Fibroblast of skin of scalp (primary cell): ENCODE measurements at regions not wholly inside any gene's neighbourhood (a gene's known extent, or its start where the extent isn't known, plus 50 kb on each side); places are given as distances from the start of the nearest gene placed in this dataset.

Experiments used
- DNase-seq: peaks from one replicate; pipeline ENCODE4 v3.0.0-alpha.2; 2013

DNA sequence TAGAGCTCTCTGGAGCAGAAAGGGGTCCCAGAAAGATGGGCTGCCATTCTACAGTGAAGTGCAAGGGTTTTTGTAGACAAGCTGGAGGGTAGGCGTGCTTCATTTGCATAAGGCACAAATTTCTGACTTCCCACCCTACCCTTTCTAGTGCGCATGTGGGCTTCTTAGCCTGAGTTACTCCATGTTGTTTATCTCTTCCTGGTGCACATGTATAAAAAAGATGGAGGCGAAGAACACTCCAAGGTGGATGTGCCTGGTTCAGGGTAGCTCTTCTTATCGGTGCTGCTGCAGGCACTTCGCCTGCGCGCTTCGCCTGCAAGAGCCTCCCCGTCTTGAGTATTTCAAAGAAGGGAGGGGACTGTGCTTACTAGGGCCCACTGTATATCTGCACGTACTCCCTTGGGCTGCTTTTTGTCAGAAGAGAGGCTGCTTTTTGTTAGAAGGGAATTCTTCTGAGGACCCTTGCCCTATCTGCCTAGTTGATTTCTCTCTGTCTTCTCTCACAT, 1047.3 kb upstream of the CNTN5 start:
- no peak for DNase-seq

DNA sequence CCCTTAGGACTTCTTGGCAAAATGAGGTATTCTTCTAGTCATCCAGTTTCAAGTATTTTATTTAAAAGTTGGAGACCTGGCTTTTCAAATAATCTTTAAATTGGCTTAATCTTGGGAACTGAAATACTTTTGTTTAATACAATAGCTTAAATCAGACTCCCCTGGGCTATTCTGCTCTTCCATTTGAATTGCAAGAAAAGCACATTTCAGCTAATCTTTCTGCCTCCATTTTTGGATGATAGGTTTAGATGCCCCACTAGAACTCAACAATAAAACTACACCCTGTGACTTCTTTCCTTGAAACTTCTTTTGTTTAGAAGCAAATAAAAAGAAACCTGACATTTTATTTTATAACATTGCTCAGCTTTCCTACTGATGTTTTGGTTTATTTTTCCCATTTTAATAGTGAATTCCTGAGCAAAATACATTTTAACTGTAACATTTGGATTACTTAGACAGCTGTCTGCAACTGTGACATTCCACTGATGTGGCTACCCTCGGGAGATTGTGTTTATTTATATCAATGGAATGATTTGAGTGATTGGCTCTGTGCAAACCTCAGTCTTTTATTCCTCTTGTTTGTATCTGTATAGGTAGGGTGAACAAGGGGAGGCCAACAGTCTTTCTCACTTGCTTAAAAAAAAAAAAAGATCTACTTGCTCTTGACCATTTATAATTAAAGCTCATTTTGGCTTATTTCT, 1045.8 kb upstream of the CNTN5 start:
- no peak for DNase-seq

DNA sequence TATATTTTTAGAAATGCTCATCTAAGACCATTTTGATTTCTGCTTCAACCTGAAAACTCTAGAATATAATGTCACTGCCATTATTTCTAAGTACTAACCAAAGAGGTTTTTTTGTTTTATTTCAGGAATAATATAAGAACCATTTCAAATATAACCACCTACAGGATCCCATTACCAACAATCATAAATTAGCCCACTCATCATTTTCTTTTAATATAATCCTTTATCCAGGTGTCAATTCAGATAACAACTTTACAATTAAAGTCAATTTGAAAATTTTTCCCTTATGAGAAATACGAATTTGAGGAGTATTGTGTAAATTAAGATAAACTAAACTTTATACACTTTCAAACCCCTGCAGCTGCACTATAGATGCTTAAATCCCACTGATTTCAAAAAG, 1043.0 kb upstream of the CNTN5 start:
- no peak for DNase-seq

DNA sequence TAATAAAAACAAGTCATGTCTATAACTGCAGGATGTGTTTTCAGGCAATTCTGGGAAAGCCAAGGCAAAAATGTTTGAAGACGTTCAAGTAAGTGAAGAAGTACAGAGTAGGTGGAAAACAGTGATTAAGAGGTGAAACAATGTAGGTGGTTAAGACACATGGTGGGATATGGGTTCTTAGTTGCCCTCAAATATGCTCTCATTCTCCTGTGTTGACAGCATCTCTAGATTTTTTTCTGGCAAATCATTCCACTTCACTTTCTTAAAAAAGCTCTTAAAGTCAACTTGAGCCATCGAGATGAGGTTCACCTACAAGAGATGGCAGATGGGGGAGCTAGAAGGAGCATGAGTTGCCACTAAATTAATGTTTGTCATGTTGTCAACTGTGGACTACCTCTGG, 1041.0 kb upstream of the CNTN5 start:
- peak; percentile 50 for DNase-seq

DNA sequence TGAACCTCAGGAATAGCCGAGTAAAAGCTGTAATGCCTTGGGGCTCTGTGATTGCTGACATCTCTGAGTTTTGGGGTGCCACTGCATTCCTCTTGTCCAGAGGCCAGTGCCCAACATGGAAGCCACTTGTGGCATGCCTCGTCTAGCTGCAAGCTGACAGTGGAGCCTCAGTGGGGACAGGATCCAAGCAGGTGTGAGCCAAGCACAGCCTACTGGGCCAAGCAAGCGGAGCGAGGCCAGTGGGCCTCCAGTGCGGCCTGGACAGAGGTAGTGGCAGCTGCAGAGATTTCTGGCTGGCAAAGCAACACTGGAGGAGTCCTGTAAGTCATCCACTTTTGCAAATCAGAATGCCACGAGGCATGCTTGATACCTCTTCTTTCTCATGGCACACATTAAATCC, 1038.2 kb upstream of the CNTN5 start:
- DNase-seq = no peak

DNA sequence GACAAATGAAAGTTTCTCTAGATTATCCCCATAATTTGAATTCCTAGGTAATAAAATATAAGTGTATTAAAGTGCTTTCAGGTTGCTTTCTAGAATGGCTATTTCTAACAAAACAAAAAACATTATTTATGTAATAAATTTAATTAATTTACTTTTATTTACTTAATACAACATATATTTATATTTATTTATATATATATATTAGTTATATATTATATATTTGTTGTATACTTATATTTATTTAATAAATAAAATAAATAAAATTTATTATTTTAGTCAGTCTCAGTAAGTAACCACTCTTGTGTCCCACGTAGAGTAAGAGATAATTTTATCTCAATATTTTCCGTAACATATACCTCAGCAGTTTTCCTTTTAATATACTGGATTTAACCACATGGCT, 1031.6 kb upstream of the CNTN5 start:
- no peak for DNase-seq

DNA sequence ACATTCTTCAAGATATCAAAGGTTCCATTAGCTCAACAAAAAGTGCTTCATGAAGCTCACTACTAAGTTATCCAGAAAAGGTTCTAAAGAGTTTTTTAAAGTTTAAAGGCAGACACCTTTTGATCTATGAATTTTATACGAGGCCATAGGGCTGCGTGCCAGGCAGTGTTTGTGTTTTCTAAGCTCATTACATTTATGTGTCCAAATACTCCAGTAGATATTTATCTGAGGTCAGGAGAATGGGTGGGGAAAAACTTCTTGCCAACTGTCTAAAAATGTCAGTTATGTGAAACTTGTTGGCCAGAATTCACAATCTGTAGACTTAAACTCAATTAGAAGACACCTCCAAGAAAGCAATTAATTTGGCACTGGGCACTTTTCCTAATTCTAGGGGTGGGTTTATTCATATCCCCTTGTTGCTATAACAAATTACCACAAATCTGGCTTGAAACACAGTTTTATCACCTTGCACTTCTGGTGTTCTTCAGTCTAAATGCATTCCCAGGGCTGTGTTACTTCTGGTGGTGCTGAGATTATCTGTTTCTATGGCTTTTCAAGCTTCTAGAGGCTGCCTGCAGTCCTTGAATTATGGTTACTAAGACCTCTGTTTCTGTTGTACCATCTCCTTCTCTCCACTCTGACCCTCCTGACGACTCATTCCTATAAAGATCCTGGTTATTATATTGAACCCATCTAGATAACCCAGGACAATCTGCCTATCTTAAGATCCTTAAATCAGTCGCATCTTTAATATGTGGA, 1030.4 kb upstream of the CNTN5 start:
- DNase-seq = no peak

DNA sequence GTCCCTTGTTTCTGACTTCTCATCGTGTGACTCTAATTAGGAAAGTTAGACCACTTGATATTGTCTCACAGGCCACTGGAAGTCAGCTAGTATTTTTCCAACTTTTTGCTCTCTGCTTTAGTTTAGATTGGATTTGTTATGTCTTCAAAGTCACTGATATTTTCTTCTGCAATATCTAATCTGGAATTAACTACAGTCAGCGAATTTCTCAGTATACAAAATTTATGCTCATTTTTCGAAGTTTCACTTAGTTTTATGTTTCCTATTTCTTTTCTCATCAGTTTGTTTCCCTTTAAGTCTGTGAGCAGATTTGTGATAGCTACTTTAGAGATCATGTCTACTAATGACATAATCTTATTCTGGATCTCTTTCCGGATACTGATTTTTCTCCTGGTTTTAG, 1027.2 kb upstream of the CNTN5 start:
- DNase-seq = no peak

DNA sequence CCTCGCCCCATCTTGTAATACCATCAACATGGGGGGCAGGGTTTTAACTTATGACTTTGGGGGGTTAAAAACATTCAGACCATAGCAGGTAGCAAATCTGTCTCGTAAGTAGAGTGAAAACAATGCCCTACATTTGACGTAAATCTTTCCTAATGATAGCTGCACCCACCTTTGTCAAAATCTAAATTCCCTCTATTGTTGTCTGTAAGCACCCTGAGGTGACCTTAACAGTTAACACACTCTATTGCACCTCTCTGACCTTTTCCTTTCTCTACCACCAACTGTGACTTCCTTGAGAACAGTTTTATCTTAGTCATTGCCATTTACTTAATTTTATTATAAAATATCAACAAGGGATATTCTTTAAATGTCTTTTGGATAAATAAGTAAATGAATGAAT, 1024.9 kb upstream of the CNTN5 start:
- DNase-seq = no peak

DNA sequence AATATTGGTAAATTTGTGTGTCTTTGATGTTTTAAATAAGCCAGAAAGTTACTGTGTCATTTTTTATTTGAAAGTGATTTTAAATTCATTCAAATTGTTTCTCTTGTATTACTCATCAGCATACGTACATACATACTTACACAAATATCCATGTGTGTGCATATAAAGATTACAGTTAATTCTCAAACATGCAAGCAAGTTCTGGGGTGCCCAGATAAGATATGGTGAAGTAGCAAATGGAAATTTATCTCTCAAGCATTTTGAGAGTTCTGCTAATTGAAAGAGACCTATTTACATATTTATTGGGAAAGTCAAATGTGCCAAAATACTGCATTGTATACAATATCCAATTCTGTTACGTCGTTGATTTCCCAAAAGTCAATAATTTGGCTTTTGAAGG, 1024.0 kb upstream of the CNTN5 start:
- no peak for DNase-seq

DNA sequence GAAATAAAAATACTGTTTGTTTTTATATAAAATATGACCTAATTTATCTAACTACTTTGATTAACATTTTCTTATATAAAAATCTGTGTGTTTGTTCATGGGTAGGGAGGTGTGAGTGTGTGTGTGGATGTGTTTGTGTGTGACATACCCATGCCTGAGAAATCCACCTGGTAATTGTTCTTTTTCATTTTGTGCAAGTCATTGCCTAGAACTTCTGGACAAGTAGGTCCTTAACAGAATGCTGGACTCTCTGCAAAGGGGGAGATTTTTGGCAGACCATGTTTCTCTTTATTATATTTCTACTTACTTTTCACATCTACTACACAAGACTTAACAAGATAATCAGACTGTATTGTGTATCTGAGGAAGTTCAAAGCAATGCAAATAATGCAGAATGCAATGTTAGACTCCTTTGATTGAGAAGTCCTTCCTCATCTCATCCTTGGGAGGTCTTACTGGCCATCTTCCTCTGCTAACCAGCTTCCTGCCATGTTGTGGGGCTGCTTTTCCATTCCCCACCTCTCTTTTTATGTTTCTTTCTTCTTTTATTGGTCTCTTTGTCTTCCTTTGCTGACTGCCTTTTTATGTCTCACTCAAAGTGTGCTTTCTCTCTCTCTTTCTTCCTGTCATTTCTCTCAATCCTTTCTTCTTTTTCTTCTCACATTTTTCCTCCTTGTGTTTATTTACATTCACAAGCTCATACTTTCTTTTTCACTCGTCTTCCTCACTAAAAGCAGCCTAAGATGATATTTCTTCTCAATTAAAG, 1017.0 kb upstream of the CNTN5 start:
- DNase-seq = no peak

DNA sequence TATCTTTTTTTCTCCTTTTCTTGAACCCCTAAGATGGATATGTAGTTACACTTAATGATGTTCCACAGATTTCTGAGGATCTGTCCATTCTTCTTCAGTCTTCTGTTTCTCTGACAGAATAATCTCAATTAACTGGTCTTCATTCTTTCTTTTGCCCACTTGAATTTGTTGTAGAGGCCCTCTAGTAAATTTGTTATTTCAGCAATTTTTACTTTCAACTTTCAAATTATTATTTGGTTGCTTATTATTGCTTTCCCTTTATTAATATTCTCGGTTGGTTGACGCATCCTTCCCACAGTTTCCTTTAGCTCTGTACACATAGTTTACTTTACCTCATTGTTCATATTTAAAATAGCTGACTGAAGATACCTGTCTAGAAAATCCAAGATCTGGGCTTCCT, 1013.7 kb upstream of the CNTN5 start:
- no peak for DNase-seq

DNA sequence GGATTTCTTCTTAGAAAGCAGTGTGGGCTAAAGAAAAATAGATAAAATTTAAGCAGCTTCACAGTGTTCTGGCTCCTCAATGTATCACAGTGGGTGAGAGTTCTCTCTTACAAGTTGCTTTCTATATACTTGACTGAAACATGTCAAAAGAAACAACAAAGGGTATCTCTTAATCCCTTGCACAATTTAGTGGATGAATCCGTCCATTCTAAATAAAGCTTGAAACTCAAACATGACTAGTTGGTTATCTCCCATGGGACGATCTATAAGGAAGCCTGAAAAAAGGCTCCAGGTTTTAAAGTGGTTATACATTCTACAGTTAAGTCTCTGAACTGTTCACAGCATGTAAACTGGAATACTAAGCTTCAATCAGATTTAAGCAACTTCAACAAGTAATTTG, 993.1 kb upstream of the CNTN5 start:
- DNase-seq = no peak

DNA sequence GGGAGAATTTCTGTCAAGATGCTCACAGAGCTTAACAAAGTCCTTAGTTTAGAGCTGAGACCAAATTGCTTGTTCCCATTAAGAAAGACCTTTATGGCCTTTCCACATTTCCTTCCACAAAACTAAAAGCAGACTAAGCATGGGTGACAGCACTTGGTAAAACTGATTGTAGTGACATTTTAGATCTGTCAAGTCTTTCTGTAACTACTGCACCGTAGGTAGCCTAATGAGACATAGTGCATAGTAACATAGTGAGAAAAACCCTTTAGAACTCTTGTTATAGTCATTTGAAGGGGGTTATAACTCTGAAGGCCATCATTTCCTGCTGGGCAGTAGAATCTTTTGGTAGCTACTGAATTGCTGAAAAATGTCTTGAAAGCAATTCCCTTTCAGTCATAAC, 990.9 kb upstream of the CNTN5 start:
- no peak for DNase-seq

DNA sequence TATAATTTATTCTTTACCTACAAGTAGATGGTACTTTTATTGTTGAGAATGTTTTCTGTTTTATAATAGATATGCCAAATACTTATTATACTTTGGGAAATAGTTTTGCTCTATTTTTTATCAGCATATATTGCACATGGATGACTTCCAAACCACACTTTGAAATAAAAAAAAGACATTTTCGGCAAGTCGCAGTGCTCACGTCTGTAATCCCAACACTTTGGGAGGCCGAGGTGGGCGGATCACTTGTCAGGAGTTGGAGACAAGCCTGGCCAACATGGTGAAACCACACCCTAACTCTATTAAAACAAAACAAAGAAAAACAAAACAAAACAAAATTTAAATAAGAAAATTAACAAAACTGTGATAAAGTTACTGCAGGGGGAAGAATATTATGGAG, 983.9 kb upstream of the CNTN5 start:
- no peak for DNase-seq

DNA sequence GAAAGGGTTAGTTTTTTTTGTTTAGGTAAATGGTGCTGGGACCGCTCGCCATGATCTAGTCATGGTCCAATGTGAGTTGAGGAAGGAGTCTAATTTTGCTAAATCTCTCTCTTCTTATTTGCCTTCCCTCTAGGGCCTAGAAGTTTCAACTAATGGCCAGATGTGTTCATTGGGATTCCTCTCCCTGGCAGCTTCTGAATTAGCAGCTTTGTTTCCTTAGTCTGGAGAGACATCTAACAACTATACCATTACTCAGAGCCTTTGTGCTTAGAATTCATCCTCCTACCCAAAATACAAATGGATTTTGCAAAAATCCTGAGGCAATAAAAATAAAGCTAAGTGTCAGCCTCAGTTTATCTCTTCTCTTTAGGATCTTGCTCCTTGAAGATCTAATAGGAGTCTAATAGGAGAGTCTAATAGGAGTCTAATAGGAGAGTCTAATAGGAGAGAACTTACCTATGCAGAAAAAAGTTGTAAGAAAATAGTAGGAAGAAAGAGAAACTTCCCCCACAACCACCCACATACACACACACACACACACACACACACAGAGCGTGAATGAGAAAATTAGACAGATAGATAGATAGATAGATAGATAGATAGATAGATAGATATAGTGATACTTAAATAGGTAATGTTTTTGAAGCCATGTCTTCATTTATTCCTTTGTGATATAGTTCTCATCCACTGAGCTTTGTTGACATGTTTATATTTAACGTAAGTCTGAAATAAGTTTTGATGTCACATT, 980.5 kb upstream of the CNTN5 start:
- DNase-seq = no peak

DNA sequence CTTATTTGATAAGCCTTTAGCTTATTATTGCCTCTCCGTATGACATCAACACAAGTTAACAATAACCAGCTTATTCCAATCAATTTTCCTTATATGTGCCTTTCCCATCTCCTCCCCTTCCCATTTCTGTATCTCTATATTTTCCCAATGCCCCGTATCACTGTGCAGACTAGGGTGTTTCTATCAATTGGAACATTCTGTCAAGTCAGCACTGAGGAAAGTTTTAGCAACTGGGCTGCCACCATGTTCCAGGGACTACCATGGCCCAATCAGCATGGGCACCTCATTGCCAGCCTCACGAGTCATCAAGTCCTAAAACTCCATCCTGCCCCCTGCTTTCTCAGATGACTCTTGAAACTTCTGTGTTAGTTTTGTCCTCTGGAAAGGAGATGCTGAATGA, 973.1 kb upstream of the CNTN5 start:
- DNase-seq = no peak

DNA sequence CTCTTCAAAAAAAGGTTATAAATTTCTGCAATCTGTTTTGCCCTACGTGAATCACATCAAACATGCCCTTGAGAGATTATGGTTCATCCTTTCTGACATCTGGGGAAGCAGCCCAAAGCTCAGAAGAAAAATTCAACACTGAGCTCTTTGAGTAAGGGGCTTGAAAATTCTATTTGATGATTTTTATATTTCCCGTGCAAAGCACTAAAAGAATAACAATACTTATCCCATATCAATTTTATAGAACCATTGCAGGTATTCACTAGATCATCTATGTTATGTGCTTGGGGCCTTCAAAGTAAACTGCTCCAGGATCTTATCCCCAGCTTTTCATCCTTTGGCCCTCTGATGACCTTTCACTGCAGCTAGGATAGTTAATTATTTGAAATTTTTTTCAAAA, 966.9 kb upstream of the CNTN5 start:
- DNase-seq = no peak

DNA sequence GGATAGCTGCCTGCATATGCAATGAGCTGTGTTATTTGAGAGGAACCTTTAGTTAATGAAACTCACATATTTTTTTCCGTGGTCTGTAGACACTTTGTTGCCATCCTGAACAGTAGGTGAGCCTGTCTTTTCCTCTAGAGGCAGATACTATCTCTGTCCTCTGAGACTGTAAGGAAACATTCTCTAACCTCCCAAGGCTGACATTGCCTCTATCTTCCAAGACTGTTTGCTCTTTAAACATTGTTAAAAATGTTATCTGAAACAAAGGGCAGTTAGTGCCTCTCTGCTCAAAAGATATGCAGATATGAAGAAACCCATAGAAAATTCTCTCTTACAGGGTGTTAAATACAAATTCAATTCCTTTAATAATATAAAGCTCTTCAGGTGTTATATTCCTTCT, 963.8 kb upstream of the CNTN5 start:
- DNase-seq = no peak

DNA sequence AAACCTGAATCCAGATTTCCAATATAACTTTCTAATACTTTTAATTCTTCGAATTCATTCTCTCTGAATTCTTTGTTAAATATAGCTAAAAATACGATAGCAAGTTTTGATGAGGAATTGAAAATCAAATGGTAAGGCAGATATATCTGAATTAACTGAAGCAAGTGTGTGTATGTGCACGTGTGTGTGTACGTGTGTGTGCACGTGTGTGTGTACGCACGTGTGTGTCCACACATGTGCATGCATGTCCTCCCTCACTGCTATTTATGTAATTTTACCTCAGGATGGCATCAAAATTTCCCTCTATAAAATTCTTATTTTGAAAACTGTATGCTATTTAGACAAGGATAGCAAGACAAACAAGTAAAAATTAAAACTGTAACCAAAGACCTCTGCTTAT, 961.3 kb upstream of the CNTN5 start:
- no peak for DNase-seq

DNA sequence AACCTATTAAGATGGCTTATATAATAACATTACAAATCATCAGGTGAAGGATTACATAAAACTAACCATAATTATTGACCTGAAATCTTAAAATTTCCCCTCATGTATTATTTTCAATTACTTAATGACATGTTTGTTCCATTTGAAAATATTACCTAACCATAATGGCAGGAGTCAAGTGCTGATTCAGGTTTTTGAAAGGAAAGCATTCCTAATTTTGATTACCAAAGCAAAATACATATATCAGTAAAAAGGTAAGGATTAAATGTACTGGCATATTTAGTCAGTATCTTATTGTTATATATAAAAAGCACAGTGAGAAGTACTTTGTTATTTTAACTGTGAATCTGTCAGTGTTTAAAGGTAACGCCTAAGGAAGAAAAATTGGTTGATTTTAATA, 960.0 kb upstream of the CNTN5 start:
- no peak for DNase-seq

DNA sequence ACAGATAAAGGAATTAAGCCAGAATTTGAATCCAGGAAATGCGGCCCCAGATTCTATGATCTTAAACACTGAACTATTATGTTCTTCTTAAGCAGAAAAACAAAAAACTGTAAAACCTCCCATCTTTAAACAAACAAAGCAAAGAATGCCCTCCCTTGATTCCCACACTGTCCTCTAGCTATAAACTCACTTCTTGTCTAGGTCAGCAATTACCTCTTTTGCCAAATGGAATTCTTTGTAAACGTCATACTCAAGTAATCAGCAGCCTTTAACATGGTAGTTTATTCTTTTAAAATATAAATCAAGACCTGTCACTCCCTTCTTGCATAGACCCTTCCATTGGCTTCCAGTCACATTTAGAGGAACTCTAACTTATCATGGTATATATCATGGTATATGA, 958.9 kb upstream of the CNTN5 start:
- DNase-seq = no peak

DNA sequence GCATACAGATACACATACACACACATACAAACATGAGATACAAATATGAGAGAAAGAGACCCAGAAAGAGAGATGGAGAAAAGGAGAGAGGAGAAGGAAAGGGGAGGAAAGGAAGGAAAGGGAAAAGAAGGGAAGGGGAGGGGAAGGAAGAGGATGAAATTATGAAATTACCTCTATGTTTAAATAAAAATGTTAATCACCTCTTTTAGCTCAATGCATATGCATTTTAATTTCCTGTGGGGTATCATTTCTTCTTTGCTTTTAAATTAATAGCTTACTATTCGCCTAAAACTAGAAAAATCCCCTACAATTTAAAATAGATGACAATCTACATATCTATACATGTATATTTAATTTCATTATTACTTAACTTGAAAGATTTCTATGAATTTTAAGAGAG, 958.0 kb upstream of the CNTN5 start:
- DNase-seq = no peak
